PC-9 (cell line): ENCODE measurements at regions not wholly inside any gene's neighbourhood (a gene's known extent, or its start where the extent isn't known, plus 50 kb on each side); places are given as distances from the start of the nearest gene placed in this dataset.

Source experiments
- BruUV-seq: library from RNA; stranded (reverse); fragments of 400-500 nt; replicated peaks from 2 replicates; lab custom pipeline; 2021; lab: Mats Ljungman, UMichigan
- CTCF ChIA-PET: fragments of 300-600 bp; sonication (Branson Sonifier 250); formaldehyde crosslinking; loops from one replicate; lab custom pipeline; 2022; ENCODE audit warnings: antibody characterized with exemption; lab: Charles Lee
- POLR2A ChIA-PET: fragments of 300-600 bp; sonication (Branson Sonifier 250); formaldehyde crosslinking; loops from one replicate; lab custom pipeline; 2022; ENCODE audit warnings: antibody characterized with exemption; ENCODE audit not compliant: unreplicated experiment; lab: Charles Lee
- DNase-seq, 2 experiments: peaks; one replicate each; pipeline versions ENCODE4 v3.0.0 to v3.0.0-alpha.2; 2015 to 2022; ENCODE audit warnings: mixed read lengths in 1 of 2
- H2AFZ ChIP-seq: fragments of 200-600 bp; sonication (generic); 2 replicates; pipeline ENCODE4 v1.8.1; 2017; ENCODE audit warnings: antibody characterized with exemption
- H3F3A ChIP-seq: fragments of 200-600 bp; sonication (generic); 2 replicates; pipeline ENCODE4 v1.8.1; 2017; ENCODE audit warnings: antibody characterized with exemption, mild to moderate bottlenecking, low read depth; ENCODE audit not compliant: insufficient read depth
- H3K27ac ChIP-seq: fragments of 200-600 bp; sonication (generic); 2 replicates; pipeline ENCODE4 v1.6.1; 2016; ENCODE audit warnings: mixed run types
- H3K27me3 ChIP-seq: fragments of 200-600 bp; sonication (generic); 2 replicates; pipeline ENCODE4 v1.6.1; 2016; ENCODE audit warnings: low read depth, mixed run types; ENCODE audit not compliant: insufficient read depth
- H3K36me3 ChIP-seq: fragments of 200-600 bp; sonication (generic); 2 replicates; pipeline ENCODE4 v1.6.1; 2016; ENCODE audit warnings: low read depth, mixed run types
- H3K4me1 ChIP-seq: fragments of 200-600 bp; sonication (generic); replicated peaks from 2 replicates; pipeline ENCODE4 v1.6.1; 2016; ENCODE audit warnings: mixed run types; ENCODE audit not compliant: insufficient read depth
- H3K4me2 ChIP-seq: fragments of 200-600 bp; sonication (generic); 2 replicates; pipeline ENCODE4 v1.6.1; 2017; ENCODE audit warnings: mixed run types
- H3K4me3 ChIP-seq: fragments of 200-600 bp; sonication (generic); 2 replicates; pipeline ENCODE4 v1.6.1; 2016; ENCODE audit warnings: mixed run types
- H3K79me2 ChIP-seq: fragments of 200-600 bp; sonication (generic); 2 replicates; pipeline ENCODE4 v1.6.1; 2017; ENCODE audit warnings: low read depth, mixed run types
- H3K9me2 ChIP-seq: fragments of 200-600 bp; sonication (generic); 2 replicates; pipeline ENCODE4 v1.8.1; 2017; ENCODE audit warnings: mild to moderate bottlenecking; ENCODE audit not compliant: insufficient read depth
- H3K9me3 ChIP-seq: fragments of 200-600 bp; sonication (generic); 2 replicates; pipeline ENCODE4 v1.8.1; 2016; ENCODE audit warnings: low read depth; ENCODE audit not compliant: insufficient read depth
- H4K20me1 ChIP-seq: fragments of 200-600 bp; sonication (generic); 2 replicates; pipeline ENCODE4 v1.8.1; 2017; ENCODE audit not compliant: insufficient read depth
- CTCF ChIP-seq: fragments of 200-600 bp; sonication (generic); conservative IDR thresholded peaks from 2 replicates; pipeline ENCODE4 v1.6.1; 2017; ENCODE audit warnings: mixed run types, antibody characterized with exemption, mild to moderate bottlenecking, moderate library complexity
- EZH2 ChIP-seq: fragments of 200-600 bp; sonication (generic); IDR thresholded peaks from 2 replicates; pipeline ENCODE4 v1.8.0; 2017; ENCODE audit warnings: antibody characterized with exemption, low read depth
- intact Hi-C: fragments of 100-400 bp; cut with micrococcal nuclease; formaldehyde crosslinking; loops from one replicate; pipeline ENCODE4 v1.10.0; 2022; ENCODE audit not compliant: unreplicated experiment

- Histone ChIP-seq H3K27me3 (no peaks in the 10 kb centered on the region), H3F3A (no peaks in the 10 kb centered on the region), H3K79me2 (no peaks in the 10 kb centered on the region), H3K36me3 (no peaks in the 10 kb centered on the region), H3K4me1 (no peaks in the 10 kb centered on the region), H3K9me2 (no peaks in the 10 kb centered on the region), H3K9me3 (0 out of 2 replicates have a peak, but pooled peaks cover 7% of the 10 kb centered on the region), H3K27ac (no peak overlapping the region), H3K4me3 (no peak overlapping the region), H4K20me1 (no peaks in the 10 kb centered on the region), H3K4me2 (no peak overlapping the region), H2AFZ (no peak overlapping the region)
- no peak for TF ChIP-seq EZH2
- TF ChIP-seq CTCF, result no peak
- ChIA-PET CTCF (interaction anchor here (0.6 kb wide), 1 partner anchor 13 kb away, joined by 3 read pairs; no protein-coding TSS in a partner anchor), POLR2A (no interaction called here)
- intact Hi-C loops, result no loop called here
- DNase-seq, result no peak
- BruUV-seq, result no TSS peak
Measured at GRCh38 chr1:224535641-224536040, 80.5 kb upstream of the CNIH3 start.

- TF ChIP-seq EZH2, result no peak
- TF ChIP-seq CTCF, result no peak
- Histone ChIP-seq H3K4me3 (no peak overlapping the region), H3K36me3 (no peaks in the 10 kb centered on the region), H3K27ac (no peak overlapping the region), H3K4me2 (no peak overlapping the region), H2AFZ (no peak overlapping the region), H4K20me1 (no peaks in the 10 kb centered on the region), H3K9me2 (no peaks in the 10 kb centered on the region), H3K9me3 (no peaks in the 10 kb centered on the region), H3F3A (peaks cover 30% of the 10 kb centered on the region), H3K79me2 (no peaks in the 10 kb centered on the region), H3K27me3 (no peaks in the 10 kb centered on the region), H3K4me1 (peaks cover 39% of the 10 kb centered on the region)
- no peak for DNase-seq
- ChIA-PET POLR2A (no interaction called here), CTCF (no interaction called here)
- no TSS peak for BruUV-seq
- intact Hi-C loops, result no loop called here
Measured at GRCh38 chr1:224539971-224540370, 76.1 kb upstream of the CNIH3 start.

GRCh38 chr1:224540535-224540934 lies 75.6 kb upstream of the CNIH3 start:
- intact Hi-C loops, result no loop called here
- no peaks in the 10 kb centered on the region for H3K9me2 ChIP-seq
- no peaks in the 10 kb centered on the region for H3K79me2 ChIP-seq
- H4K20me1 ChIP-seq, result no peaks in the 10 kb centered on the region
- H3F3A ChIP-seq, result peaks cover 30% of the 10 kb centered on the region
- peaks cover 45% of the 10 kb centered on the region for H3K4me1 ChIP-seq
- H3K4me3 ChIP-seq, result no peak overlapping the region
- H3K9me3 ChIP-seq, result no peaks in the 10 kb centered on the region
- POLR2A ChIA-PET, result no interaction called here
- DNase-seq, result no peak
- BruUV-seq, result no TSS peak
- no peak overlapping the region for H2AFZ ChIP-seq
- H3K36me3 ChIP-seq, result no peaks in the 10 kb centered on the region
- H3K27ac ChIP-seq, result no peak overlapping the region
- no peaks in the 10 kb centered on the region for H3K27me3 ChIP-seq
- TF ChIP-seq EZH2, result no peak
- TF ChIP-seq CTCF, result no peak
- no peak overlapping the region for H3K4me2 ChIP-seq
- CTCF ChIA-PET, result no interaction called here
